ENCODE measurements at regions not wholly inside any gene's neighbourhood (a gene's known extent, or its start where the extent isn't known, plus 50 kb on each side); places are given as distances from the start of the nearest gene placed in this dataset.

GRCh38 chr3:177358977-177359592, 161.8 kb upstream of the TBL1XR1 start:
- Histone ChIP-seq H3K79me2 (replicated peaks; ENCODE audit: insufficient read depth, low read length) (no peaks in the 10 kb centered on the region), H3K36me3 (ENCODE audit: insufficient read depth, low read length) (no peaks in the 10 kb centered on the region), H3K9me2 (ENCODE audit: insufficient read depth, low read length) (no peaks in the 10 kb centered on the region), H3K9me3 (ENCODE audit: low read length) (no peaks in the 10 kb centered on the region), H3K9ac (ENCODE audit: low read length) (peak overlapping the region; percentile 88), H3K27ac (ENCODE audit: low read length) (peak overlapping the region; percentile 100), H4K20me1 (ENCODE audit: insufficient read depth) (no peaks in the 10 kb centered on the region), H2AFZ (ENCODE audit: low read depth, low read length) (peak overlapping the region; percentile 9), H3K27me3 (ENCODE audit: insufficient read depth, low read depth, low read length) (no peaks in the 10 kb centered on the region), H3K4me2 (ENCODE audit: low read length) (peak overlapping the region; percentile 32), H3K4me3 (ENCODE audit: low read length) (peak overlapping the region; percentile 61), H3F3A (ENCODE audit: insufficient read depth, low read length, poor library complexity, severe bottlenecking) (peaks cover 4% of the 10 kb centered on the region)
- TF ChIP-seq TAF1 (IDR thresholded peaks at IDR 0.05; ENCODE audit: low read depth) (peak; percentile 65), MXI1 (conservative IDR thresholded peaks at IDR 0.05; ENCODE audit: poor library complexity, severe bottlenecking) (no peak), POLR2AphosphoS5 (IDR thresholded peaks at IDR 0.05) (peak; percentile 9), SMC3 (conservative IDR thresholded peaks at IDR 0.05; ENCODE audit: poor library complexity) (no peak), EZH2 (IDR thresholded peaks at IDR 0.05; ENCODE audit: borderline replicate concordance, insufficient read depth, low read length, poor library complexity, severe bottlenecking) (no peak), CTCF (IDR thresholded peaks at IDR 0.05; ENCODE audit: poor library complexity, severe bottlenecking) (no peak), REST (IDR thresholded peaks at IDR 0.05; ENCODE audit: borderline replicate concordance) (no peak), EP300 (conservative IDR thresholded peaks at IDR 0.05; ENCODE audit: poor library complexity, severe bottlenecking) (no peak), RAD21 (conservative IDR thresholded peaks at IDR 0.05) (no peak)

- Histone ChIP-seq H3K27me3 (ENCODE audit: insufficient read depth, low read depth, low read length) (no peaks in the 10 kb centered on the region), H3K4me2 (ENCODE audit: low read length) (peak overlapping the region; percentile 96), H3K4me3 (ENCODE audit: low read length) (peak overlapping the region; percentile 61), H3K9me3 (ENCODE audit: low read length) (no peaks in the 10 kb centered on the region), H2AFZ (ENCODE audit: low read depth, low read length) (peak overlapping the region; percentile 30), H3F3A (ENCODE audit: insufficient read depth, low read length, poor library complexity, severe bottlenecking) (peaks cover 4% of the 10 kb centered on the region), H4K20me1 (ENCODE audit: insufficient read depth) (no peaks in the 10 kb centered on the region), H3K36me3 (ENCODE audit: insufficient read depth, low read length) (no peaks in the 10 kb centered on the region), H3K9ac (ENCODE audit: low read length) (peak overlapping the region; percentile 88), H3K27ac (ENCODE audit: low read length) (peak overlapping the region; percentile 100), H3K79me2 (replicated peaks; ENCODE audit: insufficient read depth, low read length) (no peaks in the 10 kb centered on the region), H3K9me2 (ENCODE audit: insufficient read depth, low read length) (no peaks in the 10 kb centered on the region)
- TF ChIP-seq POLR2AphosphoS5 (IDR thresholded peaks at IDR 0.05) (peak; percentile 81), MXI1 (conservative IDR thresholded peaks at IDR 0.05; ENCODE audit: poor library complexity, severe bottlenecking) (no peak), TAF1 (IDR thresholded peaks at IDR 0.05; ENCODE audit: low read depth) (peak; percentile 41), EP300 (conservative IDR thresholded peaks at IDR 0.05; ENCODE audit: poor library complexity, severe bottlenecking) (peak; percentile 99), RAD21 (conservative IDR thresholded peaks at IDR 0.05) (peak; percentile 85), EZH2 (IDR thresholded peaks at IDR 0.05; ENCODE audit: borderline replicate concordance, insufficient read depth, low read length, poor library complexity, severe bottlenecking) (no peak), CTCF (IDR thresholded peaks at IDR 0.05; ENCODE audit: poor library complexity, severe bottlenecking) (peak; percentile 58), SMC3 (conservative IDR thresholded peaks at IDR 0.05; ENCODE audit: poor library complexity) (peak; percentile 84), REST (IDR thresholded peaks at IDR 0.05; ENCODE audit: borderline replicate concordance) (peak; percentile 62)
These were observed 162.5 kb upstream of the TBL1XR1 start for GRCh38 chr3:177359593-177360357.

Measured in neural cell (in vitro differentiated cells).